ENCODE measurements at regions not wholly inside any gene's neighbourhood (a gene's known extent, or its start where the extent isn't known, plus 50 kb on each side); places are given as distances from the start of the nearest gene placed in this dataset.
"Not testable (repeated sequence)": the region's sequence is repeated elsewhere in the genome, so short reads cannot be mapped to it uniquely, and the experiment has no call there.

DNA sequence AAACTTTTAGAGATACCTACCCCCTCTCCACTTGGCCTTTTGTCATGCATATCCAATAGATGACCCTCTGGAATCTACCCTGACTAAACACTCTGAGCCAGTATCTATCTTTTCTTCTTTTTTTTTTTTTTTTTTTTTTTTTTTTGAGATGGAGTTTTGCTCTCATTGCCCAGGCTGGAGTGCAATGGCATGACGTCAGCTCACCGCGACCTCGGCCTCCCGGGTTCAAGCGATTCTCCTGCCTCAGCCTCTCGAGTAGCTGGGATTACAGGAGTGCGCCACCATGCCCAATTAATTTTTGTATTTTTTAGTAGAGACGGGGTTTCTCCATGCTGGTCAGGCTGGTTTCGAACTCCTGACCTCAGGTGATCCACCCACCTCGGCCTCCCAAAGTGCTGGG lies 50.8 kb upstream of the GRIN2B start:
- H3K4me1 ChIP-seq (replicated peaks in 1 of 2); H3K9me3 ChIP-seq (replicated peaks in 1 of 3); DNase-seq; H3K4me3 ChIP-seq; H3K27ac ChIP-seq; H3K36me3 ChIP-seq (replicated peaks in 1 of 2); intact Hi-C loops (cut with DNase I); H3K27me3 ChIP-seq: not testable (repeated sequence)
- 75 to 95% (median 79%) methylated on average over 11 of the region's 11 CpGs for WGBS, 4 donors

DNA sequence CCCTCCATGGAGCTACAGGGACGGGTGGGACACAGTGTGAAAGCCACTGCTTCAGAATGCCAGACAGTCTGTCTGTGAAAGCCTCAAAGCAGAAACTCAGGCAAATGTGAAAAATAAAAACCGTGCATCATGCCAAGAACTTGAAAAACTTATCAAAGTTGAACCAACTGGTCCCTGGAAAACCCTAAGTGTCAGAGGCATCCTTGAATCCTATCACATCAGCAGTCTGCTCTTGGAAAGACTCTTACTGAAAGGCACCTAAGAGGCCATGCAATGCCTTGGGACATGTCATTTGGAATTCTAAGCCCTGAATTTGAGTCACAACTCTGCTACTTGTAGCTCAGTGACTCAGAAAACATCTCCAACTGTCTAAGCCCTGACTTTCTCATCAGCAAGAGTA lies 62.4 kb upstream of the GRIN2B start:
- Histone ChIP-seq H3K4me3 (no peak overlapping the region), H3K27ac (no peak overlapping the region), H3K9me3 (replicated peaks in 1 of 3) (no peaks in the 10 kb centered on the region), H3K27me3 (no peaks in the 10 kb centered on the region), H3K4me1 (replicated peaks in 1 of 2) (no peaks in the 10 kb centered on the region), H3K36me3 (replicated peaks in 1 of 2) (no peaks in the 10 kb centered on the region)
- TF ChIP-seq, protein P1, sequence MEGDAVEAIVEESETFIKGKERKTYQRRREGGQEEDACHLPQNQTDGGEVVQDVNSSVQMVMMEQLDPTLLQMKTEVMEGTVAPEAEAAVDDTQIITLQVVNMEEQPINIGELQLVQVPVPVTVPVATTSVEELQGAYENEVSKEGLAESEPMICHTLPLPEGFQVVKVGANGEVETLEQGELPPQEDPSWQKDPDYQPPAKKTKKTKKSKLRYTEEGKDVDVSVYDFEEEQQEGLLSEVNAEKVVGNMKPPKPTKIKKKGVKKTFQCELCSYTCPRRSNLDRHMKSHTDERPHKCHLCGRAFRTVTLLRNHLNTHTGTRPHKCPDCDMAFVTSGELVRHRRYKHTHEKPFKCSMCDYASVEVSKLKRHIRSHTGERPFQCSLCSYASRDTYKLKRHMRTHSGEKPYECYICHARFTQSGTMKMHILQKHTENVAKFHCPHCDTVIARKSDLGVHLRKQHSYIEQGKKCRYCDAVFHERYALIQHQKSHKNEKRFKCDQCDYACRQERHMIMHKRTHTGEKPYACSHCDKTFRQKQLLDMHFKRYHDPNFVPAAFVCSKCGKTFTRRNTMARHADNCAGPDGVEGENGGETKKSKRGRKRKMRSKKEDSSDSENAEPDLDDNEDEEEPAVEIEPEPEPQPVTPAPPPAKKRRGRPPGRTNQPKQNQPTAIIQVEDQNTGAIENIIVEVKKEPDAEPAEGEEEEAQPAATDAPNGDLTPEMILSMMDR (IDR thresholded peaks at IDR 0.05): no peak
- no peak for TF ChIP-seq POLR2A (IDR thresholded peaks at IDR 0.05)
- intact Hi-C loops (cut with DNase I): no loop called here
- 33 to 43% (median 40%) methylated on average over 2 of the region's 2 CpGs for WGBS, 4 donors
- DNase-seq: no peak

DNA sequence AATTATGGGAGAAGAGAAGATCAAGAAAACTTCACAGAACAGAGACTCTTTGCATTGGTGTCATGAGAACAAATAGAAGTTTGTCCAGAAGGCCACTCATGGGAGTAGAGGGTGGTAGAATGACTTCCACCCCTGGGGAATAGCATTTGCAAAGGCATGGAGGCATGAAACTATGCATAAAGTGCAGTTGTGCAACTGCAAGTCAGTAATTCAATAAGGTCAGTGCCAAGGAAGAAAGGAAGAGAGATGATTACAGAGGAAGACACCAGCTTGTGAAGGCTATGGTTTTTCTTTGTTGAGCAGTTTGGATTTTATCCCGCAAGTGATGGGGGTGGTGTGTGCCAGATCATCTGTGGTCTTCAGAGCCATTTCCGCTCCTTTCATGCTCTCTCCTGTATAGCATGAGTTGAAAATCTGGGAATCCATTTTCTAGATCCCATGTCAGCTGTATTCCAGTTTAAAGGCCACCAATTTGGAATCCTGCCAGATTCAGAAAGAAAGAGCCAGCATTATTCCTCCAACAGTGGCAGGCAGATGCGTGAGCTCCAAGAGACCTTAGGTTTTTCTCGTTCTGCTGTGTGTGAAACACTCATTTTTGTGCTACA lies 67.6 kb upstream of the GRIN2B start:
- Histone ChIP-seq H3K27me3 (no peaks in the 10 kb centered on the region), H3K27ac (no peak overlapping the region), H3K4me1 (replicated peaks in 1 of 2) (no peaks in the 10 kb centered on the region), H3K9me3 (replicated peaks in 1 of 3) (no peaks in the 10 kb centered on the region), H3K36me3 (replicated peaks in 1 of 2) (no peaks in the 10 kb centered on the region), H3K4me3 (no peak overlapping the region)
- intact Hi-C loops (cut with DNase I): no loop called here
- TF ChIP-seq, protein P1 (IDR thresholded peaks at IDR 0.05): no peak
- no peak for TF ChIP-seq POLR2A (IDR thresholded peaks at IDR 0.05)
- 69 to 78% (median 73%) methylated on average over 3 to 4 of the region's 4 CpGs for WGBS, 4 donors
- no peak for DNase-seq

DNA sequence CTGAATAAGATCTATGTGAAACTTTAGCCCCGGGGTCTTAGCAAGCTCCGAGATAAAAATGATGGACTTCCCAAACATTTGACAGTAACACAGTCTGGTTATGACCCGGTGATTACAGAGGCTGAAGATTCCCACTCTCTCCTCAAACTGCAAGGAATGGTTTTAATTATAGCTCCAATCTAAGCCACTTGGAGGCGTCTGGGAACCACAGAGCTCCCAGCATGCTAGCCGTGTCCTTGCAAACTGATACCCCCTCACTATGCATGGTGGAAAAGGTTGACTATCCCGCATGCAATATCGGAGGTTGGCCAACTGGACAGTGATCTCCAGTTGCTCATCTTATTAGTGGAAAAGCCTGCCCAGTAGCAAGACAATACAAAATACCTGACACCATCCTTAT lies 76.5 kb upstream of the GRIN2B start:
- Histone ChIP-seq H3K27ac (no peak overlapping the region), H3K4me1 (replicated peaks in 1 of 2) (no peaks in the 10 kb centered on the region), H3K4me3 (no peak overlapping the region), H3K27me3 (no peaks in the 10 kb centered on the region), H3K36me3 (replicated peaks in 1 of 2) (no peaks in the 10 kb centered on the region), H3K9me3 (replicated peaks in 1 of 3) (no peaks in the 10 kb centered on the region)
- 33 to 51% (median 48%) methylated on average over 7 of the region's 7 CpGs for WGBS, 4 donors
- TF ChIP-seq, protein P1 (IDR thresholded peaks at IDR 0.05): no peak
- TF ChIP-seq POLR2A (IDR thresholded peaks at IDR 0.05): no peak
- intact Hi-C loops (cut with DNase I): no loop called here
- no peak for DNase-seq

DNA sequence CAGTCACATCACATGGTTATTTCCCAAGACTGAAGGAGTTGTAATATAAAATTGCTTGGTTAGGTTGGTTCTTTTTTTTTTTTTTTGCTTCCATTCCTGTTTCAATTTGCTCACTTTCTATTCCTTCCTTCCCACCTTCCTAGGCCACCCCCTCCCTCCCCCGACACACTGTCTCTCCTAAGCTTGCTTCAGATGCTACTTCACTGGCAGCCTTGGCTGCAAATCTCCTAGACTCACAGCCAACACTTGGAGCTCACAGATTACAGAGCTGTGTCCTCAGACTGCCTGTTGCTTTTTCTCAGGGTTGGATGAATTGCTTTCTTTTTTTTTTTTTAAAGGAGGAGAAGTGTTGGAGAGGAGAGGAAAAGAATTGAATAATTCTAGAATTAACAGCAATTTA lies 77.3 kb upstream of the GRIN2B start:
- Histone ChIP-seq H3K4me3 (no peak overlapping the region), H3K36me3 (replicated peaks in 1 of 2) (no peaks in the 10 kb centered on the region), H3K9me3 (replicated peaks in 1 of 3) (no peaks in the 10 kb centered on the region), H3K4me1 (replicated peaks in 1 of 2) (no peaks in the 10 kb centered on the region), H3K27ac (no peak overlapping the region), H3K27me3 (no peaks in the 10 kb centered on the region)
- intact Hi-C loops (cut with DNase I): no loop called here
- TF ChIP-seq POLR2A (IDR thresholded peaks at IDR 0.05): no peak
- TF ChIP-seq, protein P1 (IDR thresholded peaks at IDR 0.05): no peak
- WGBS, 4 donors: 54 to 69% (median 59%) methylated on average over 1 of the region's 1 CpG
- DNase-seq: no peak

All from adrenal gland (tissue), 9 donors.